Progenitor cell of endocrine pancreas (in vitro differentiated cells): ENCODE measurements at regions not wholly inside any gene's neighbourhood (a gene's known extent, or its start where the extent isn't known, plus 50 kb on each side); places are given as distances from the start of the nearest gene placed in this dataset.

Experiments
- DNase-seq: peaks from one replicate; pipeline ENCODE4 v3.0.0; 2021; ENCODE audit warnings: low spot score; ENCODE audit not compliant: unreplicated experiment
- H3K27ac Mint-ChIP-seq: 2 replicates; pipeline ENCODE4 v1.8.0; 2021; ENCODE audit warnings: mild to moderate bottlenecking, moderate library complexity, mixed read lengths
- H3K27me3 Mint-ChIP-seq: 2 replicates; pipeline ENCODE4 v1.8.0; 2021; ENCODE audit warnings: mixed read lengths
- H3K36me3 Mint-ChIP-seq: 2 replicates; pipeline ENCODE4 v1.8.0; 2022; ENCODE audit warnings: mixed read lengths; ENCODE audit not compliant: insufficient read depth
- H3K4me1 Mint-ChIP-seq: 2 replicates; pipeline ENCODE4 v1.8.0; 2021; ENCODE audit warnings: low read depth, mixed read lengths
- H3K4me3 Mint-ChIP-seq: 2 replicates; pipeline ENCODE4 v1.8.0; 2021; ENCODE audit warnings: low read depth, mild to moderate bottlenecking, moderate library complexity, mixed read lengths
- H3K9me3 Mint-ChIP-seq: 2 replicates; pipeline ENCODE4 v1.8.0; 2021; ENCODE audit warnings: low read depth, mixed read lengths
- CTCF ChIP-seq: fragments of 200-600 bp; sonication (generic); IDR thresholded peaks from one replicate; pipeline ENCODE4 v1.5.0; 2021; ENCODE audit warnings: antibody characterized with exemption, mild to moderate bottlenecking; ENCODE audit not compliant: unreplicated experiment

- Mint-ChIP-seq H3K27ac (no peak overlapping the region), H3K36me3 (no peaks in the 10 kb centered on the region), H3K27me3 (peaks cover 52% of the 10 kb centered on the region), H3K9me3 (no peaks in the 10 kb centered on the region), H3K4me1 (no peaks in the 10 kb centered on the region), H3K4me3 (no peak overlapping the region)
- no peak for TF ChIP-seq CTCF
- DNase-seq, result no peak
These were observed 155.5 kb upstream of the PMEPA1 start for GRCh38 chr20:57865266-57865665.

- DNase-seq, result no peak
- Mint-ChIP-seq H3K4me1 (no peaks in the 10 kb centered on the region), H3K27me3 (peaks cover 21% of the 10 kb centered on the region), H3K27ac (no peak overlapping the region), H3K36me3 (no peaks in the 10 kb centered on the region), H3K9me3 (no peaks in the 10 kb centered on the region), H3K4me3 (no peak overlapping the region)
- TF ChIP-seq CTCF, result no peak
These were observed 150.8 kb upstream of the PMEPA1 start for GRCh38 chr20:57860576-57860975.

GRCh38 chr20:57857969-57858368, 148.2 kb upstream of the PMEPA1 start:
- Mint-ChIP-seq H3K4me3 (no peak overlapping the region), H3K4me1 (no peaks in the 10 kb centered on the region), H3K36me3 (no peaks in the 10 kb centered on the region), H3K27ac (no peak overlapping the region), H3K9me3 (no peaks in the 10 kb centered on the region), H3K27me3 (peaks cover 11% of the 10 kb centered on the region)
- TF ChIP-seq CTCF, result no peak
- no peak for DNase-seq

- H3K27ac Mint-ChIP-seq, result no peak overlapping the region
- H3K4me3 Mint-ChIP-seq, result no peak overlapping the region
- DNase-seq, result no peak
- H3K36me3 Mint-ChIP-seq, result no peaks in the 10 kb centered on the region
- H3K27me3 Mint-ChIP-seq, result peaks cover 11% of the 10 kb centered on the region
- TF ChIP-seq CTCF, result no peak
- H3K4me1 Mint-ChIP-seq, result no peaks in the 10 kb centered on the region
- H3K9me3 Mint-ChIP-seq, result no peaks in the 10 kb centered on the region
These were observed 147.3 kb upstream of the PMEPA1 start for GRCh38 chr20:57857118-57857517.

- Mint-ChIP-seq H3K4me1 (no peaks in the 10 kb centered on the region), H3K36me3 (no peaks in the 10 kb centered on the region), H3K27ac (no peak overlapping the region), H3K4me3 (no peak overlapping the region), H3K9me3 (no peaks in the 10 kb centered on the region), H3K27me3 (peaks cover 11% of the 10 kb centered on the region)
- no peak for TF ChIP-seq CTCF
- no peak for DNase-seq
These were observed 146.8 kb upstream of the PMEPA1 start for GRCh38 chr20:57856658-57857057.
